ENCODE measurements at regions not wholly inside any gene's neighbourhood (a gene's known extent, or its start where the extent isn't known, plus 50 kb on each side); places are given as distances from the start of the nearest gene placed in this dataset.

GRCh38 chr15:60235951-60236710 is 161.7 kb downstream of the ANXA2 start:
- CTCF ChIA-PET, result no interaction called here
- H2AFZ ChIP-seq (ENCODE audit: low read depth, low read length, poor library complexity, severe bottlenecking), result no peak overlapping the region

More at GRCh38 chr15:60235951-60236710, 161.7 kb downstream of the ANXA2 start:
- no peak for TF ChIP-seq SP1 (IDR thresholded peaks at IDR 0.05; ENCODE audit: low read depth)
- TF ChIP-seq ATF3 (IDR thresholded peaks at IDR 0.05), result no peak
- TF ChIP-seq CBX3 (IDR thresholded peaks at IDR 0.05; ENCODE audit: low read depth), result no peak
- no peak for TF ChIP-seq MAX (IDR thresholded peaks at IDR 0.05)
- TF ChIP-seq ZBTB33 (IDR thresholded peaks at IDR 0.05; ENCODE audit: extremely low read depth, insufficient replicate concordance, low read length), result no peak
- no TSS peak for BruUV-seq (replicated peaks)
- Histone ChIP-seq H3K27ac (ENCODE audit: low read depth, low read length) (no peak overlapping the region), H3K27me3 (ENCODE audit: insufficient read depth, low read length) (peaks cover 36% of the 10 kb centered on the region), H3K9ac (ENCODE audit: low read length) (no peak overlapping the region), H3K9me2 (ENCODE audit: insufficient read depth) (no peaks in the 10 kb centered on the region), H3K9me3 (ENCODE audit: control insufficient read depth in 1 of 2, insufficient read depth in 1 of 2, low read depth in 1 of 2, low read length in 2 of 2) (no peaks in the 10 kb centered on the region), H4K20me1 (ENCODE audit: insufficient read depth) (no peaks in the 10 kb centered on the region), H3K4me1 (ENCODE audit: control insufficient read depth in 1 of 2, insufficient read depth in 2 of 2, low read length in 2 of 2) (no peaks in the 10 kb centered on the region), H3K36me3 (ENCODE audit: control insufficient read depth in 1 of 2, insufficient read depth in 2 of 2, low read length in 2 of 2) (no peaks in the 10 kb centered on the region), H3K4me2 (ENCODE audit: low read length) (no peak overlapping the region), H3K4me3 (replicated peaks in 1 of 2; ENCODE audit: low read depth in 1 of 2, low read length in 2 of 2) (no peak overlapping the region), H3K79me2 (ENCODE audit: insufficient read depth, low read length) (no peaks in the 10 kb centered on the region)
- intact Hi-C loops (cut with micrococcal nuclease), result no loop called here
- DNase-seq (ENCODE audit: low read depth, low spot score), result no peak
- POLR2A ChIA-PET, result no interaction called here
- RAD21 ChIA-PET (ENCODE audit: low non-redundant PET in 1 of 2, low total read pairs in 2 of 2, uncharacterized antibody in 2 of 2, unreplicated experiment in 2 of 2), result no interaction called here
- ATAC-seq, result no peak

All from HCT116 (cell line).